GM18868 (cell line): ENCODE measurements at regions not wholly inside any gene's neighbourhood (a gene's known extent, or its start where the extent isn't known, plus 50 kb on each side); places are given as distances from the start of the nearest gene placed in this dataset.
"Not testable (repeated sequence)": the region's sequence is repeated elsewhere in the genome, so short reads cannot be mapped to it uniquely, and the experiment has no call there.

ENCODE experiments used
- ATAC-seq: cut with Tn5 transposase; IDR thresholded peaks from one replicate; pipeline ENCODE4 v1.9.1; 2021; ENCODE audit warnings: mild to moderate bottlenecking, moderate library complexity; ENCODE audit not compliant: unreplicated experiment

- no peak for ATAC-seq
These were observed 94.7 kb upstream of the ERRFI1 start for GRCh38 chr1:8120693-8121260.

- ATAC-seq = not testable (repeated sequence)
These were observed 92.6 kb upstream of the ERRFI1 start for GRCh38 chr1:8118736-8119135.

GRCh38 chr1:8118031-8118451 lies 91.9 kb upstream of the ERRFI1 start:
- ATAC-seq = no peak

- ATAC-seq = no peak
These were observed 90.8 kb upstream of the ERRFI1 start for GRCh38 chr1:8116894-8117264.

- ATAC-seq = no peak
These were observed 89.7 kb upstream of the ERRFI1 start for GRCh38 chr1:8115769-8116167.

GRCh38 chr1:8115031-8115768 lies 89.1 kb upstream of the ERRFI1 start:
- ATAC-seq = no peak

GRCh38 chr1:8113262-8114220 lies 87.4 kb upstream of the ERRFI1 start:
- ATAC-seq = no peak

GRCh38 chr1:8112611-8113261 lies 86.6 kb upstream of the ERRFI1 start:
- no peak for ATAC-seq

GRCh38 chr1:8111560-8111959 lies 85.5 kb upstream of the ERRFI1 start:
- no peak for ATAC-seq

- no peak for ATAC-seq
These were observed 83.1 kb upstream of the ERRFI1 start for GRCh38 chr1:8109216-8109615.

- no peak for ATAC-seq
These were observed 81.8 kb upstream of the ERRFI1 start for GRCh38 chr1:8107897-8108296.

- peak; percentile 58 for ATAC-seq
These were observed 78.4 kb upstream of the ERRFI1 start for GRCh38 chr1:8104278-8105236.

GRCh38 chr1:8097908-8098307 lies 71.8 kb upstream of the ERRFI1 start:
- ATAC-seq = no peak

GRCh38 chr1:8097077-8097799 lies 71.1 kb upstream of the ERRFI1 start:
- ATAC-seq = peak; percentile 91

GRCh38 chr1:8096105-8097011 lies 70.2 kb upstream of the ERRFI1 start:
- ATAC-seq = no peak

GRCh38 chr1:8095584-8095983 lies 69.5 kb upstream of the ERRFI1 start:
- no peak for ATAC-seq

GRCh38 chr1:8094481-8095241 lies 68.6 kb upstream of the ERRFI1 start:
- ATAC-seq = no peak
